ENCODE measurements at regions not wholly inside any gene's neighbourhood (a gene's known extent, or its start where the extent isn't known, plus 50 kb on each side); places are given as distances from the start of the nearest gene placed in this dataset.

- TF ChIP-seq, protein P1, sequence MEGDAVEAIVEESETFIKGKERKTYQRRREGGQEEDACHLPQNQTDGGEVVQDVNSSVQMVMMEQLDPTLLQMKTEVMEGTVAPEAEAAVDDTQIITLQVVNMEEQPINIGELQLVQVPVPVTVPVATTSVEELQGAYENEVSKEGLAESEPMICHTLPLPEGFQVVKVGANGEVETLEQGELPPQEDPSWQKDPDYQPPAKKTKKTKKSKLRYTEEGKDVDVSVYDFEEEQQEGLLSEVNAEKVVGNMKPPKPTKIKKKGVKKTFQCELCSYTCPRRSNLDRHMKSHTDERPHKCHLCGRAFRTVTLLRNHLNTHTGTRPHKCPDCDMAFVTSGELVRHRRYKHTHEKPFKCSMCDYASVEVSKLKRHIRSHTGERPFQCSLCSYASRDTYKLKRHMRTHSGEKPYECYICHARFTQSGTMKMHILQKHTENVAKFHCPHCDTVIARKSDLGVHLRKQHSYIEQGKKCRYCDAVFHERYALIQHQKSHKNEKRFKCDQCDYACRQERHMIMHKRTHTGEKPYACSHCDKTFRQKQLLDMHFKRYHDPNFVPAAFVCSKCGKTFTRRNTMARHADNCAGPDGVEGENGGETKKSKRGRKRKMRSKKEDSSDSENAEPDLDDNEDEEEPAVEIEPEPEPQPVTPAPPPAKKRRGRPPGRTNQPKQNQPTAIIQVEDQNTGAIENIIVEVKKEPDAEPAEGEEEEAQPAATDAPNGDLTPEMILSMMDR (conservative IDR thresholded peaks at IDR 0.05 in 1 of 2, IDR thresholded peaks at IDR 0.05 in 1 of 2; ENCODE audit: low read depth in 1 of 2, low read length in 2 of 2), result no peak
- no peak for TF ChIP-seq EZH2 (IDR thresholded peaks at IDR 0.05; ENCODE audit: low read length, missing control alignments)
Observed at GRCh38 chr11:23201936-23202522, 341.8 kb upstream of the CCDC179 start.
